Natural killer cell (primary cell): ENCODE measurements at regions not wholly inside any gene's neighbourhood (a gene's known extent, or its start where the extent isn't known, plus 50 kb on each side); places are given as distances from the start of the nearest gene placed in this dataset.

Experiments
- ATAC-seq, 3 donors: fragments of 150-1000 bp in 2 of 3; fragments of 200-7000 bp in 1 of 3; cut with Tn5 transposase; 1 replicate in 1 of 3; 2 replicates in 2 of 3; pipeline ENCODE4 v1.10.0; 2021; ENCODE audit warnings: mild to moderate bottlenecking in 2 of 3, moderate library complexity in 2 of 3
- DNase-seq, 2 donors: peaks; one replicate each; pipeline versions ENCODE4 v3.0.0 to v3.0.0-alpha.2; 2013 to 2021; ENCODE audit warnings: mixed read lengths in 1 of 2
- H3K27ac ChIP-seq: one replicate; pipeline ENCODE4 v1.5.1; 2013; ENCODE audit warnings: mild to moderate bottlenecking, low read length
- H3K27me3 ChIP-seq: one replicate; pipeline ENCODE4 v1.6.1; 2013; ENCODE audit warnings: low read length; ENCODE audit not compliant: control insufficient read depth, insufficient read depth
- H3K36me3 ChIP-seq: one replicate; pipeline ENCODE4 v1.6.1; 2013; ENCODE audit warnings: low read length; ENCODE audit not compliant: control insufficient read depth, insufficient read depth
- H3K4me1 ChIP-seq: one replicate; pipeline ENCODE4 v1.6.1; 2013; ENCODE audit warnings: low read length; ENCODE audit not compliant: control insufficient read depth, insufficient read depth
- H3K4me3 ChIP-seq: one replicate; pipeline ENCODE4 v1.5.1; 2013; ENCODE audit warnings: low read length
- H3K9me3 ChIP-seq: one replicate; pipeline ENCODE4 v1.6.1; 2013; ENCODE audit warnings: low read length; ENCODE audit not compliant: control insufficient read depth, insufficient read depth
- H3K27ac Mint-ChIP-seq, 2 donors: one replicate each; pipeline ENCODE4 v1.8.0; 2022; ENCODE audit warnings: mild to moderate bottlenecking in 2 of 2, mixed read lengths in 2 of 2, moderate library complexity in 1 of 2
- H3K27me3 Mint-ChIP-seq, 2 donors: one replicate each; pipeline ENCODE4 v1.8.0; 2022; ENCODE audit warnings: low read depth in 2 of 2, mixed read lengths in 2 of 2
- H3K36me3 Mint-ChIP-seq: one replicate; pipeline ENCODE4 v1.8.0; 2022; ENCODE audit warnings: mixed read lengths
- H3K4me1 Mint-ChIP-seq, 2 donors: one replicate each; pipeline ENCODE4 v1.8.0; 2022; ENCODE audit warnings: mixed read lengths in 2 of 2
- H3K4me3 Mint-ChIP-seq: one replicate; pipeline ENCODE4 v1.8.0; 2022; ENCODE audit warnings: mild to moderate bottlenecking, moderate library complexity, mixed read lengths
- H3K9me3 Mint-ChIP-seq, 2 donors: one replicate each; pipeline ENCODE4 v1.8.0; 2022; ENCODE audit warnings: mixed read lengths in 2 of 2
- CTCF ChIP-seq: fragments of 200-600 bp; IDR thresholded peaks from one replicate; pipeline ENCODE4 v1.8.0; 2022; ENCODE audit warnings: antibody characterized with exemption
- WGBS: methylation state at CpG from one replicate; pipeline ENCODE4 v1.1.7; 2013; ENCODE audit warnings: missing lambda C conversion rate; ENCODE audit not compliant: insufficient coverage; 5-methylcytosine and 5-hydroxymethylcytosine counted together
- intact Hi-C: fragments of 100-400 bp; cut with micrococcal nuclease; formaldehyde crosslinking; loops from one replicate; pipeline ENCODE4 v1.14.2; 2022

- intact Hi-C loops, result no loop called here
- peaks cover 7% of the 10 kb centered on the region in 2 donors for H3K27me3 Mint-ChIP-seq
- no peaks in the 10 kb centered on the region for H3K27me3 ChIP-seq
- no peak overlapping the region for H3K27ac Mint-ChIP-seq
- H3K27ac ChIP-seq, result no peak overlapping the region
- H3K4me1 ChIP-seq, result no peaks in the 10 kb centered on the region
- H3K4me3 ChIP-seq, result no peak overlapping the region
- no peaks in the 10 kb centered on the region for H3K36me3 Mint-ChIP-seq
- no peak overlapping the region for H3K4me3 Mint-ChIP-seq
- TF ChIP-seq CTCF, result no peak
- no peaks in the 10 kb centered on the region for H3K9me3 ChIP-seq
- ATAC-seq, result no peak
- WGBS, result 90% methylated on average over 20 of the region's 23 CpGs
- H3K36me3 ChIP-seq, result no peaks in the 10 kb centered on the region
- H3K4me1 Mint-ChIP-seq, result no peaks in the 10 kb centered on the region
- H3K9me3 Mint-ChIP-seq, result no peaks in the 10 kb centered on the region
- DNase-seq, result no peak
Observed at GRCh38 chr12:131525795-131526508, 184.9 kb upstream of the SFSWAP start.

GRCh38 chr12:131527092-131527491, 183.8 kb upstream of the SFSWAP start:
- Histone ChIP-seq H3K27ac (no peak overlapping the region), H3K4me3 (no peak overlapping the region), H3K9me3 (no peaks in the 10 kb centered on the region), H3K4me1 (no peaks in the 10 kb centered on the region), H3K36me3 (no peaks in the 10 kb centered on the region), H3K27me3 (no peaks in the 10 kb centered on the region)
- WGBS, result 77% methylated on average over 11 of the region's 11 CpGs
- Mint-ChIP-seq H3K27ac (no peak overlapping the region), H3K4me3 (no peak overlapping the region), H3K27me3 (peaks cover 10 to 16% of the 10 kb centered on the region in 2 donors), H3K9me3 (no peaks in the 10 kb centered on the region), H3K36me3 (no peaks in the 10 kb centered on the region), H3K4me1 (no peaks in the 10 kb centered on the region)
- no peak for TF ChIP-seq CTCF
- no peak for DNase-seq
- intact Hi-C loops, result no loop called here
- ATAC-seq, result no peak

GRCh38 chr12:131527736-131528135, 183.2 kb upstream of the SFSWAP start:
- intact Hi-C loops, result no loop called here
- Histone ChIP-seq H3K27ac (no peak overlapping the region), H3K4me1 (no peaks in the 10 kb centered on the region), H3K9me3 (no peaks in the 10 kb centered on the region), H3K4me3 (no peak overlapping the region), H3K36me3 (no peaks in the 10 kb centered on the region), H3K27me3 (no peaks in the 10 kb centered on the region)
- ATAC-seq (no peak), DNase-seq (no peak)
- no peaks in the 10 kb centered on the region for H3K36me3 Mint-ChIP-seq
- H3K27me3 Mint-ChIP-seq, result peaks cover 10 to 20% of the 10 kb centered on the region in 2 donors
- 86% methylated on average over 9 of the region's 9 CpGs for whole genome bisulfite sequencing
- H3K27ac Mint-ChIP-seq, result no peak overlapping the region
- no peaks in the 10 kb centered on the region for H3K9me3 Mint-ChIP-seq
- H3K4me3 Mint-ChIP-seq, result no peak overlapping the region
- no peak for TF ChIP-seq CTCF
- no peaks in the 10 kb centered on the region for H3K4me1 Mint-ChIP-seq

GRCh38 chr12:131528144-131528543, 182.7 kb upstream of the SFSWAP start:
- 88% methylated on average over 8 of the region's 11 CpGs for WGBS
- H3K4me3 Mint-ChIP-seq, result no peak overlapping the region
- H3K27ac ChIP-seq, result no peak overlapping the region
- H3K4me3 ChIP-seq, result no peak overlapping the region
- no peaks in the 10 kb centered on the region for H3K4me1 ChIP-seq
- peaks cover 8 to 20% of the 10 kb centered on the region in 2 donors for H3K27me3 Mint-ChIP-seq
- H3K9me3 ChIP-seq, result no peaks in the 10 kb centered on the region
- no peak for TF ChIP-seq CTCF
- H3K27ac Mint-ChIP-seq, result no peak overlapping the region
- H3K27me3 ChIP-seq, result no peaks in the 10 kb centered on the region
- no peaks in the 10 kb centered on the region for H3K36me3 ChIP-seq
- DNase-seq, result no peak
- ATAC-seq, result no peak
- H3K4me1 Mint-ChIP-seq, result no peaks in the 10 kb centered on the region
- no peaks in the 10 kb centered on the region for H3K9me3 Mint-ChIP-seq
- intact Hi-C loops, result no loop called here
- no peaks in the 10 kb centered on the region for H3K36me3 Mint-ChIP-seq
